ENCODE measurements at regions not wholly inside any gene's neighbourhood (a gene's known extent, or its start where the extent isn't known, plus 50 kb on each side); places are given as distances from the start of the nearest gene placed in this dataset.

DNA sequence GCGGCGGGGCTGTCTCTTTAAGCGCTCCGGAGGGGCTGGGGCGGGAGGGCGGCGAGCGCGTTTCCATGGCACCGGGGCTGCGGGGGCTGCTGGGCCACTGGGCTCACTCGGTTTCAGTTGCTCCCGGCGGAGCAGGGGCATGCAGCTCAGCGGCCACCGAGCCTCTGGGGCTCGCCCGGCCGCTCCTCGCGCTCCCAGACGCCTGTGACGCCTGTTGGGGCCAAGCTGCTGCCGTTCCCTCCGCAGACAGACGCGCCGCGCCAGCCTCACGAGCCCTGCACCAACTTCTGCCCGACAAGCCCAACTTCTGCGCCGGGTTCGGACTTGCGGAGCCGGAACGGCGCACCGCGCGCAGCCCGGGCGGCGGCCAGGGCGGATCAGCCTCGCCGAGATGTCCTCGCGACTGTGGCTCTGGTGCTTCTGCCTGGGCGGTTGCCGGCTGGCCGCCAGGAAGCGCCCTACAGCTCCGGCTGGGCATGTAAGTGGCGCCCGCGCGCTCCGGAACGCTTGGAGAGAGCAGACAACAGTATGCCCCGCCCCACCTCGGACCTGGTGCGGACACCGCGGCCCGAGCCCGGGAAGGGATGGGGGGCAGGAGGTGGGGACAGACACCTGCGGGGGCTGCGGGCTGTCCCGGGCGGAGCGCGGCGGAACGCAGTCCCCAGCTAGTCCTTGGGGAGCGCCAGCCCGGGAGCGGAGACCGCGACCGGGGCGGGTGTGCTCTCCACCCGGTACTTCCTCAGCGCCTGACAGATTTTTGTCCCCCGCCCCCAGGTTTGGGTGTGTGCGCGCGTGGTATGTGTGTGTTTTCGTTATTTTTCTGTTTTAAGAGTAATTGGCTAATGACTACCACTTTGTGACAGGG lies 154.1 kb upstream of the GOLIM4 start:
- TF ChIP-seq, protein P1, sequence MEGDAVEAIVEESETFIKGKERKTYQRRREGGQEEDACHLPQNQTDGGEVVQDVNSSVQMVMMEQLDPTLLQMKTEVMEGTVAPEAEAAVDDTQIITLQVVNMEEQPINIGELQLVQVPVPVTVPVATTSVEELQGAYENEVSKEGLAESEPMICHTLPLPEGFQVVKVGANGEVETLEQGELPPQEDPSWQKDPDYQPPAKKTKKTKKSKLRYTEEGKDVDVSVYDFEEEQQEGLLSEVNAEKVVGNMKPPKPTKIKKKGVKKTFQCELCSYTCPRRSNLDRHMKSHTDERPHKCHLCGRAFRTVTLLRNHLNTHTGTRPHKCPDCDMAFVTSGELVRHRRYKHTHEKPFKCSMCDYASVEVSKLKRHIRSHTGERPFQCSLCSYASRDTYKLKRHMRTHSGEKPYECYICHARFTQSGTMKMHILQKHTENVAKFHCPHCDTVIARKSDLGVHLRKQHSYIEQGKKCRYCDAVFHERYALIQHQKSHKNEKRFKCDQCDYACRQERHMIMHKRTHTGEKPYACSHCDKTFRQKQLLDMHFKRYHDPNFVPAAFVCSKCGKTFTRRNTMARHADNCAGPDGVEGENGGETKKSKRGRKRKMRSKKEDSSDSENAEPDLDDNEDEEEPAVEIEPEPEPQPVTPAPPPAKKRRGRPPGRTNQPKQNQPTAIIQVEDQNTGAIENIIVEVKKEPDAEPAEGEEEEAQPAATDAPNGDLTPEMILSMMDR (IDR thresholded peaks at IDR 0.05), result no peak
- TF ChIP-seq POLR2A (IDR thresholded peaks at IDR 0.05), result no peak
- TF ChIP-seq EP300 (IDR thresholded peaks at IDR 0.05), result no peak

All from ovary (tissue), 3 donors.